DOHH2 (cell line): ENCODE measurements at regions not wholly inside any gene's neighbourhood (a gene's known extent, or its start where the extent isn't known, plus 50 kb on each side); places are given as distances from the start of the nearest gene placed in this dataset.

Experiments used
- H3F3A ChIP-seq: fragments of 200-600 bp; sonication (generic), shearing (Covaris generic); 2 replicates; pipeline ENCODE4 v1.6.0; 2016; ENCODE audit warnings: antibody characterized with exemption, mild to moderate bottlenecking; ENCODE audit not compliant: control insufficient read depth, insufficient read depth
- H3K27ac ChIP-seq: fragments of 200-600 bp; sonication (generic); 2 replicates; pipeline ENCODE4 v1.5.1; 2014; ENCODE audit warnings: low read depth, mild to moderate bottlenecking, low read length, moderate library complexity
- H3K27me3 ChIP-seq: fragments of 200-600 bp; sonication (generic); 2 replicates; pipeline ENCODE4 v1.6.1; 2014; ENCODE audit warnings: mild to moderate bottlenecking, low read length, mixed read lengths; ENCODE audit not compliant: control insufficient read depth
- H3K36me3 ChIP-seq: fragments of 200-600 bp; sonication (generic); 2 replicates; pipeline ENCODE4 v1.6.1; 2014; ENCODE audit warnings: mild to moderate bottlenecking, low read length, moderate library complexity, mixed read lengths; ENCODE audit not compliant: control insufficient read depth
- H3K4me1 ChIP-seq: fragments of 200-600 bp; sonication (generic); 2 replicates; pipeline ENCODE4 v1.6.1; 2014; ENCODE audit warnings: mild to moderate bottlenecking, low read length, mixed read lengths; ENCODE audit not compliant: control insufficient read depth
- H3K4me2 ChIP-seq: fragments of 200-600 bp; sonication (generic); 2 replicates; pipeline ENCODE4 v1.6.0; 2014; ENCODE audit warnings: mild to moderate bottlenecking, low read length, moderate library complexity
- H3K4me3 ChIP-seq: fragments of 200-600 bp; sonication (generic); 2 replicates; pipeline ENCODE4 v1.5.1; 2014; ENCODE audit warnings: mild to moderate bottlenecking, low read length, mixed read lengths
- H3K79me2 ChIP-seq: fragments of 200-600 bp; sonication (generic); 2 replicates; pipeline ENCODE4 v1.6.1; 2014; ENCODE audit warnings: mild to moderate bottlenecking, low read length, mixed read lengths; ENCODE audit not compliant: control insufficient read depth
- H3K9me2 ChIP-seq: fragments of 200-600 bp; sonication (generic); replicated peaks from 2 replicates; pipeline ENCODE4 v1.6.1; 2014; ENCODE audit warnings: mild to moderate bottlenecking, low read length, mixed read lengths; ENCODE audit not compliant: control insufficient read depth
- H3K9me3 ChIP-seq: fragments of 200-600 bp; sonication (generic); 2 replicates; pipeline ENCODE4 v1.6.1; 2014; ENCODE audit warnings: antibody characterized with exemption, low read length, mixed read lengths; ENCODE audit not compliant: control insufficient read depth, insufficient read depth
- H4K20me1 ChIP-seq: fragments of 200-600 bp; sonication (generic); 2 replicates; pipeline ENCODE4 v1.6.0; 2014; ENCODE audit warnings: low read depth, mild to moderate bottlenecking, antibody characterized with exemption, low read length, moderate library complexity; ENCODE audit not compliant: control insufficient read depth, insufficient read depth
- EZH2phosphoT487 ChIP-seq: fragments of 200-600 bp; sonication (generic); IDR thresholded peaks from 2 replicates; pipeline ENCODE4 v1.6.1; 2017; ENCODE audit warnings: borderline replicate concordance, mild to moderate bottlenecking, antibody characterized with exemption, low read length, moderate library complexity, mixed read lengths
- TF ChIP-seq, protein P1 (sequence below): fragments of 200-600 bp; sonication (generic); IDR thresholded peaks from one replicate; pipeline ENCODE4 v1.5.1; 2014; ENCODE audit warnings: antibody characterized with exemption, mild to moderate bottlenecking, low read depth, low read length; ENCODE audit not compliant: poor library complexity, severe bottlenecking

DNA sequence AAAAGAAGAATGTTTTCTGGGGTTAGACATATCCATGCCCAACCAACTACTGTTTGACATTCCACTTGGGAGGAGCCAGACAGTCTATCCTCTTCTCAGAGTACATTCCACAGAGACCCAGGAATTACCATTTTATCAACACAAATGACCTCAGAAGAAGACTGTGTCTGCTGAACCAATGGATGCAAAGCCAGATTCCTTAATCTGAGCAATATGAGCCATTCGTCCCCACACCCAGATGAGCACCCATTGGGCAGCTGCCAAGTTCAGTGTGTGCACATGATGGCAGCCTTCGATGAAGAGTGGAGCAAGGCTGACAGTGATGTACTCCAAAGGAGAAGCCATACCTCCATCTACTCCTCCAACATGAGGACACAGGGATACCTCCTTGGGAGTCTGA, 111.3 kb downstream of the ZNF674 start:
- no peaks in the 10 kb centered on the region for H4K20me1 ChIP-seq
- H3K9me2 ChIP-seq = no peaks in the 10 kb centered on the region
- no peak overlapping the region for H3K4me2 ChIP-seq
- no peaks in the 10 kb centered on the region for H3K36me3 ChIP-seq
- no peaks in the 10 kb centered on the region for H3K9me3 ChIP-seq
- no peaks in the 10 kb centered on the region for H3K27me3 ChIP-seq
- no peak overlapping the region for H3K27ac ChIP-seq
- no peak for TF ChIP-seq EZH2phosphoT487
- TF ChIP-seq, protein P1, sequence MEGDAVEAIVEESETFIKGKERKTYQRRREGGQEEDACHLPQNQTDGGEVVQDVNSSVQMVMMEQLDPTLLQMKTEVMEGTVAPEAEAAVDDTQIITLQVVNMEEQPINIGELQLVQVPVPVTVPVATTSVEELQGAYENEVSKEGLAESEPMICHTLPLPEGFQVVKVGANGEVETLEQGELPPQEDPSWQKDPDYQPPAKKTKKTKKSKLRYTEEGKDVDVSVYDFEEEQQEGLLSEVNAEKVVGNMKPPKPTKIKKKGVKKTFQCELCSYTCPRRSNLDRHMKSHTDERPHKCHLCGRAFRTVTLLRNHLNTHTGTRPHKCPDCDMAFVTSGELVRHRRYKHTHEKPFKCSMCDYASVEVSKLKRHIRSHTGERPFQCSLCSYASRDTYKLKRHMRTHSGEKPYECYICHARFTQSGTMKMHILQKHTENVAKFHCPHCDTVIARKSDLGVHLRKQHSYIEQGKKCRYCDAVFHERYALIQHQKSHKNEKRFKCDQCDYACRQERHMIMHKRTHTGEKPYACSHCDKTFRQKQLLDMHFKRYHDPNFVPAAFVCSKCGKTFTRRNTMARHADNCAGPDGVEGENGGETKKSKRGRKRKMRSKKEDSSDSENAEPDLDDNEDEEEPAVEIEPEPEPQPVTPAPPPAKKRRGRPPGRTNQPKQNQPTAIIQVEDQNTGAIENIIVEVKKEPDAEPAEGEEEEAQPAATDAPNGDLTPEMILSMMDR = no peak
- H3K79me2 ChIP-seq = no peaks in the 10 kb centered on the region
- no peaks in the 10 kb centered on the region for H3F3A ChIP-seq
- H3K4me3 ChIP-seq = no peak overlapping the region
- H3K4me1 ChIP-seq = no peaks in the 10 kb centered on the region

DNA sequence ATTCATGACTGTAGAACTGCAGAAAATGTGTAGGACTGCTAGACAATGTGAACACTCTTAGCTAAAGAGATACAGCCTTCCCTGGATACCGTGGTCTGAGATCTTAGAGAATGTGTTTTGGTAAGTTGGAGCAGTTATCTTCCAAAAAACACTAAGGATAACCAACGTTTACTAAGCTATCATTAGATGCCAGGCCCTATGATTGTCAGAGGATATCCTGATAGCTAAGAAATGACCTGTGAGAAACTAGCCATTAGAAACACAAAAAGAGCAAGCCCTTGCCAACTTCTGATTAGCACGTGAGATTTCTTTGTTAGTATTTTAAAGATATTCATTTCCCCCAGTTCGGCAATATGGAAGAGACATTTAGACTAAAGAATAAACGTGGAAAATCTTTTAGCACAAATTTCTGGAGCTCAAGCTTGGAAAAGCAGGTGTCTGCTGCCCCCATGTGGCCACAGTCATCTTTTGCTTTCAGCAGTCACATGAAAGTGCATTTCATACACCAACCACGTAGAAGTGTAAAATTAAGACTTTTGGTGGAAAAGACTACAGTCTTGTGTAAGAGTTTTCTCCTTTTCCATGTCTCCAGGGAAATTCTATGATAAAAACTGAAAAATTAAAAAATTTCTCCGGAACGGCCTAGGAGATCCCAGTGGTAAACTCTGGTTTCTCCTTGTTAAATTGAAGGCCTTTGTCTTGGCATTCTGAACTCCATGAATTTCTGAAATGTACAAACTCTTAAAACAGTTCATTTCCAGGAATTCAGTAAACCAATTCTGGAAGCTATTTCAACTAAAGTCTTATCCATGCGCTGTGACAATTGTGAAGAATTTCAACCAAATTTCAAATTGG, 136.4 kb downstream of the ZNF674 start:
- Histone ChIP-seq H3K4me2 (no peak overlapping the region), H3F3A (no peaks in the 10 kb centered on the region), H3K79me2 (no peaks in the 10 kb centered on the region), H4K20me1 (no peaks in the 10 kb centered on the region), H3K4me3 (no peak overlapping the region), H3K4me1 (no peaks in the 10 kb centered on the region), H3K36me3 (no peaks in the 10 kb centered on the region), H3K27ac (no peak overlapping the region), H3K9me2 (no peaks in the 10 kb centered on the region), H3K27me3 (no peaks in the 10 kb centered on the region), H3K9me3 (no peaks in the 10 kb centered on the region)
- no peak for TF ChIP-seq EZH2phosphoT487
- TF ChIP-seq, protein P1 = peak; percentile 65

DNA sequence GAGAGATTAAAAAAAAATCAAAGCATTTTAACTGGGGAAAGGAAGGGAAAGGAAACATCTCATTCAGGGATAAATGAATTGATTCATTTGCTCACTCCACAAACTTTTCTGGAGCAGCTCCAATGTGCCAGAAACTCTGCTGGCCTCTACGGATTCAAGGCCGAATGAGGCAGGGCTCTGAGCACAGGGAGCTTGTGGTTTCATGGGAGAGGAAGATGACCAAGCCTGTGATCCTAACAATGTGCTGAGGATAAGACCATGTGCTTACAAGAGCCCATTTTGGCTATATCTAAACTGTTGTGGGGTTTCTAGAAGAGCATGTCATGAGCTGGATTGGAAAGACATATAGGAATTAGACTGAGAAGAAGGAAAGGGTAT, 137.5 kb downstream of the ZNF674 start:
- TF ChIP-seq, protein P1 = no peak
- TF ChIP-seq EZH2phosphoT487 = no peak
- H3K9me2 ChIP-seq = no peaks in the 10 kb centered on the region
- H3K36me3 ChIP-seq = no peaks in the 10 kb centered on the region
- no peaks in the 10 kb centered on the region for H3K4me1 ChIP-seq
- no peaks in the 10 kb centered on the region for H3K9me3 ChIP-seq
- H3K27me3 ChIP-seq = no peaks in the 10 kb centered on the region
- H3K79me2 ChIP-seq = no peaks in the 10 kb centered on the region
- H3K4me3 ChIP-seq = no peak overlapping the region
- H4K20me1 ChIP-seq = no peaks in the 10 kb centered on the region
- no peak overlapping the region for H3K27ac ChIP-seq
- no peaks in the 10 kb centered on the region for H3F3A ChIP-seq
- no peak overlapping the region for H3K4me2 ChIP-seq
